Body of pancreas (tissue), 4 donors: ENCODE measurements at regions not wholly inside any gene's neighbourhood (a gene's known extent, or its start where the extent isn't known, plus 50 kb on each side); places are given as distances from the start of the nearest gene placed in this dataset.

Source experiments
- ATAC-seq: fragments of 150-250 bp; one replicate; pipeline ENCODE4 v1.9.1; 2016
- DNase-seq, 4 donors: peaks; one replicate each; pipeline ENCODE4 v3.0.0-alpha.2; 2019
- H3K27ac ChIP-seq, 4 donors: fragments of 200-600 bp; sonication (generic); 1 replicate in 3 of 4; 2 replicates in 1 of 4; pipeline versions ENCODE4 v1.5.1 to v1.6.1; 2016 to 2019; ENCODE audit warnings: mild to moderate bottlenecking in 1 of 4, mixed read lengths in 1 of 4, moderate library complexity in 1 of 4
- H3K27me3 ChIP-seq, 2 donors: fragments of 200-600 bp; sonication (generic); one replicate each; pipeline ENCODE4 v1.6.0; 2016; ENCODE audit warnings: mild to moderate bottlenecking in 1 of 2
- H3K36me3 ChIP-seq, 2 donors: fragments of 200-600 bp; sonication (generic); replicated peaks in 1 of 2; 2 replicates each; pipeline ENCODE4 v1.5.1; 2016; ENCODE audit warnings: low read depth in 2 of 2; ENCODE audit not compliant: insufficient read depth in 1 of 2
- H3K4me1 ChIP-seq: fragments of 200-600 bp; sonication (generic); one replicate; pipeline ENCODE4 v1.6.0; 2016
- H3K4me3 ChIP-seq, 2 donors: fragments of 200-600 bp; sonication (generic); 1 replicate in 1 of 2; 2 replicates in 1 of 2; pipeline ENCODE4 v1.5.1; 2016 to 2019
- H3K9me3 ChIP-seq, 3 donors: fragments of 200-600 bp; sonication (generic); 1 replicate in 2 of 3; 2 replicates in 1 of 3; pipeline ENCODE4 v1.5.1; 2016
- POLR2A ChIP-seq, 3 donors: fragments of 450-650 bp; IDR thresholded peaks; one replicate each; pipeline ENCODE4 v1.6.1; 2016; ENCODE audit warnings: antibody characterized with exemption in 3 of 3, mild to moderate bottlenecking in 2 of 3
- WGBS, 2 donors: methylation state at CpG; one replicate each; pipeline ENCODE4 v1.1.5; 2017; 5-methylcytosine and 5-hydroxymethylcytosine counted together
- intact Hi-C: fragments of 100-400 bp; cut with DNase I; formaldehyde crosslinking; loops from one replicate; pipeline ENCODE4 v1.15.1; 2023
- TF ChIP-seq, protein P1 (sequence below), 7 experiments: fragments of 450-650 bp in 4 of 7; fragments of 200-600 bp in 3 of 7; sonication (generic) in 3 of 7; IDR thresholded peaks; one replicate each; pipeline ENCODE4 v1.5.1; 2016 to 2019; ENCODE audit warnings: antibody characterized with exemption in 7 of 7

DNA sequence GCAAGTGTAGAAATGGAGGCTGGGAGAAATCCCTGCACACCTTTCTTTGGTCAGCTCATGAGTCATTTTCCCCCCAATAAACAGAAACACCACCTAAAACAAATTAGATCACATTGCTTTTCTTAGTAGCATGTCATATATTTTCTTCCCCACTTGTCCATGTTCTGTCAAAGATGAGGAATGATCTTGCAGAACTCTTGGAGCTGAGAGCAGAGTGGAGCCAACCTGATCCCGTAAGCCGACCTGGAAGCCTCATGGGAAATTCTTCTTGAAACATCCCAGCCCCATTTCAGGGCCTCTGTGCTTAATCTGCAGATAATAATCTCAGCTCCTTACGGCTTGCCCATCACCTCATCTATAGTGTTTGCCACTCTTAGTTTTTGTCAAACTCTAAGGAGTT lies 284.6 kb upstream of the ELAC2 start:
- peaks cover 9% of the 10 kb centered on the region for H3K4me1 ChIP-seq
- no peaks in the 10 kb centered on the region for H3K27me3 ChIP-seq
- TF ChIP-seq POLR2A (IDR thresholded peaks at IDR 0.05): no peak
- TF ChIP-seq, protein P1, sequence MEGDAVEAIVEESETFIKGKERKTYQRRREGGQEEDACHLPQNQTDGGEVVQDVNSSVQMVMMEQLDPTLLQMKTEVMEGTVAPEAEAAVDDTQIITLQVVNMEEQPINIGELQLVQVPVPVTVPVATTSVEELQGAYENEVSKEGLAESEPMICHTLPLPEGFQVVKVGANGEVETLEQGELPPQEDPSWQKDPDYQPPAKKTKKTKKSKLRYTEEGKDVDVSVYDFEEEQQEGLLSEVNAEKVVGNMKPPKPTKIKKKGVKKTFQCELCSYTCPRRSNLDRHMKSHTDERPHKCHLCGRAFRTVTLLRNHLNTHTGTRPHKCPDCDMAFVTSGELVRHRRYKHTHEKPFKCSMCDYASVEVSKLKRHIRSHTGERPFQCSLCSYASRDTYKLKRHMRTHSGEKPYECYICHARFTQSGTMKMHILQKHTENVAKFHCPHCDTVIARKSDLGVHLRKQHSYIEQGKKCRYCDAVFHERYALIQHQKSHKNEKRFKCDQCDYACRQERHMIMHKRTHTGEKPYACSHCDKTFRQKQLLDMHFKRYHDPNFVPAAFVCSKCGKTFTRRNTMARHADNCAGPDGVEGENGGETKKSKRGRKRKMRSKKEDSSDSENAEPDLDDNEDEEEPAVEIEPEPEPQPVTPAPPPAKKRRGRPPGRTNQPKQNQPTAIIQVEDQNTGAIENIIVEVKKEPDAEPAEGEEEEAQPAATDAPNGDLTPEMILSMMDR (IDR thresholded peaks at IDR 0.05): no peak
- intact Hi-C loops: no loop called here
- no peak overlapping the region for H3K27ac ChIP-seq
- no peak overlapping the region for H3K4me3 ChIP-seq
- no peak for DNase-seq
- H3K9me3 ChIP-seq: no peaks in the 10 kb centered on the region
- no peak for ATAC-seq
- 84 to 85% methylated on average over 3 of the region's 3 CpGs for WGBS, 2 donors
- H3K36me3 ChIP-seq: no peaks in the 10 kb centered on the region

DNA sequence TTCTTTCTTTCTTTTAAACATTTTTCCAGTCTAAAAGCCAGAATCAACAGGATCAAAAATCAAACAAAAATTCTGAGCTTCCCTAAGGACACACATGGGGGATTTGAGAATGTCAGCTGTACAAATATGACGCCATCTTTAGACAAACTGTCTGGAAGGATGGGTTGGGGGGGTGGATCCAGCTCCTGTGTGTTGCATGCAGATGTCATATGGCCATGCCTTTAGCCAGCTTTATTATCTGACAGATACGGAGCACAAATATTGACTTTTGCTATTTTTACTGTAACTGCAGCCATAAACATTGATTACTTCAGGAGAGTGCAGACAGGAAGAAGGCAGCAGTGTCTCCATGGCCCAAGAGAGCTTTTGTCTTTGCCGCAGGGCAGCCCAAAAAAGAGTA lies 279.4 kb upstream of the ELAC2 start:
- TF ChIP-seq, protein P1 (IDR thresholded peaks at IDR 0.05): no peak
- TF ChIP-seq POLR2A (IDR thresholded peaks at IDR 0.05): no peak
- no peak for ATAC-seq
- 20 to 21% methylated on average over 3 of the region's 3 CpGs for WGBS, 2 donors
- Histone ChIP-seq H3K4me1 (peaks cover 17% of the 10 kb centered on the region), H3K4me3 (no peak overlapping the region), H3K9me3 (no peaks in the 10 kb centered on the region), H3K27ac (no peak overlapping the region), H3K36me3 (no peaks in the 10 kb centered on the region), H3K27me3 (no peaks in the 10 kb centered on the region)
- DNase-seq: no peak
- intact Hi-C loops: no loop called here

DNA sequence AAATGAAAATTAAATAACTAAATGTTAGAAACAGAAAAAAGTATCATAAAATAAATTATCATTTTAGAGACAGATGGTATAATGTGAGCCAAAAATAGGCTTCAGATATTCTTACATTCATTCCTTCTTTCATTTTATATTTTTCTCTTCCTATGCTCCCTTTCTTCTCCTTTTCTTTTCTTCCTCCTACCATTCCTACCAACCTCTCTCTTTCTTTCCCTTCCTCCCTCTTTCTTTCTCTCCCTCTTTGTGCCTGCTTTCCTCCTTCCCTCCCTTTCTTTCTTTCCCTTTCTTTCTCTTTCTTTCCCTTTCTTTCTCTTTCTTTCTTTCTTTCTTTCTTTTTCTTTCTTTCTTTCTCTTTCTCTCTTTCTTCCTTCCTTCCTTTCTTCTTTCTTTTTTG lies 275.6 kb upstream of the ELAC2 start:
- no peak for ATAC-seq
- Histone ChIP-seq H3K9me3 (no peaks in the 10 kb centered on the region), H3K36me3 (no peaks in the 10 kb centered on the region), H3K4me1 (peaks cover 17% of the 10 kb centered on the region), H3K4me3 (no peak overlapping the region), H3K27ac (no peak overlapping the region), H3K27me3 (no peaks in the 10 kb centered on the region)
- TF ChIP-seq, protein P1 (IDR thresholded peaks at IDR 0.05): no peak
- TF ChIP-seq POLR2A (IDR thresholded peaks at IDR 0.05): no peak
- no peak for DNase-seq
- intact Hi-C loops: no loop called here

DNA sequence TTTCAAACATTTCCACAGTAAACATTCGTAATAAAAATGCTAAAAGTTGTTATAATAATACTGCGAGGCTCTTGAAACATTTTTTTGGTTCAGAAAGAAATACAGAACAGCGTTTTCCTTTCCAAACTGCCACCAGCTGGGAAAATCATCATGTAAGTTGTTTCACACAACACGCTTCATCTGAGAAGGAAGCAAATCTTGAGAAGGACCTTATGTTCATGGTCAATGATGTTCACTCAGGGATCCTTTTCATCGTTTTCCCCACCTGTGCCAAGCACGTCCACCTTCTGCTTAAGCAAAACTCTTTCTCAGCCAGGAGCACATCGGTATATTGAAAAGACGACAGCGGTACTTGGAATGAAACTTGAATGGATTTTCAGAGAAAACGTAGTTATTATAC lies 274.5 kb upstream of the ELAC2 start:
- intact Hi-C loops: no loop called here
- no peak for ATAC-seq

DNA sequence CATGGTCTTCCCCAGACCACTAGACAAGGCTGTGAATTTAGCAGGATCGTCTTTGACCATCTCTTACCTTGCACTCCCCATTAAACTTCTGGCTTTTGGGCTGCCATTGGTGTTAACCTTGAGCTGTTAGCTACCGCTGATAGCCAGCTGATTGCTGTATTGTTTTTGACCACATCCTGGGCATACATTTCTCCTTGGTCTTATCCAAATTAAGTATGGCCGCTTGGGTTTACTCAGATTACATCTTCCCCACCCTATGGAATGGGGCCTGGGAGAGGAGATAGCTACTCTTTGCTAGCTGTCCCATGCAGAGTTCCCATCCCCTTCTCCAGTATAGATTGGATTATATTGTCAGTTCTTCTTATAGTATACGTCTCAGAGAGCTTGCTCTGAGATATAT lies 270.4 kb upstream of the ELAC2 start:
- H3K4me1 ChIP-seq: no peaks in the 10 kb centered on the region
- H3K36me3 ChIP-seq: no peaks in the 10 kb centered on the region
- 78 to 81% methylated on average over 4 of the region's 4 CpGs for WGBS, 2 donors
- DNase-seq (no peak), ATAC-seq (no peak)
- intact Hi-C loops: no loop called here
- H3K27me3 ChIP-seq: no peaks in the 10 kb centered on the region
- H3K9me3 ChIP-seq: no peaks in the 10 kb centered on the region
- H3K4me3 ChIP-seq: no peak overlapping the region
- no peak overlapping the region for H3K27ac ChIP-seq
- TF ChIP-seq, protein P1 (IDR thresholded peaks at IDR 0.05): no peak
- no peak for TF ChIP-seq POLR2A (IDR thresholded peaks at IDR 0.05)

More for the DNA sequence above, 274.5 kb upstream of the ELAC2 start:
- Histone ChIP-seq H3K36me3 (no peaks in the 10 kb centered on the region), H3K4me1 (peaks cover 7% of the 10 kb centered on the region), H3K9me3 (no peaks in the 10 kb centered on the region), H3K27ac (no peak overlapping the region), H3K4me3 (no peak overlapping the region), H3K27me3 (no peaks in the 10 kb centered on the region)
- WGBS, 2 donors: 91% methylated on average over 10 of the region's 10 CpGs
- TF ChIP-seq POLR2A (IDR thresholded peaks at IDR 0.05): no peak
- TF ChIP-seq, protein P1 (IDR thresholded peaks at IDR 0.05): no peak
- no peak for DNase-seq
